ENCODE measurements at regions not wholly inside any gene's neighbourhood (a gene's known extent, or its start where the extent isn't known, plus 50 kb on each side); places are given as distances from the start of the nearest gene placed in this dataset.
"Not testable (repeated sequence)": the region's sequence is repeated elsewhere in the genome, so short reads cannot be mapped to it uniquely, and the experiment has no call there.

DNA sequence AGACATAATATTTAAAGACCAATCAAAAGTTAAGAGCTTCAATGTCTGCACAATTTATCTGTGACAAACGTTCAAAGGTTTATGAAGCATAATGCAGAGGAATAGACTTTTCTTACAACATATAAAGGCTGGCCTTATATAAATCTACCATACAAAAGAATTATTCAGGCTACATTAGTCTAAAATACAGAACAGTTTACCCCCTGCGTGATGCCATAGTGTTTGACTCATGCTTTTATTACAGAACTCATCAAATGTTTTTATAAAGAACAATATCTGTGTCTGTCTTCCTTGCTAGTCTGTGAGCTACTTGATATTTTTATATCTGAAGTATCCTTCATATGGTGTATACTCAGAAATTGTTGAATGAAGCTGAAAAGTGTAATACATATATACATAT is 1084.5 kb upstream of the FLRT2 start:
- Mint-ChIP-seq H3K4me3 (no peak overlapping the region), H3K36me3 (ENCODE audit: low read depth) (no peaks in the 10 kb centered on the region), H3K9me3 (peaks cover 26% of the 10 kb centered on the region), H3K4me1 (ENCODE audit: low read depth) (no peaks in the 10 kb centered on the region), H3K27me3 (no peaks in the 10 kb centered on the region), H3K27ac (no peak overlapping the region)
- intact Hi-C loops (cut with micrococcal nuclease) = no loop called here

DNA sequence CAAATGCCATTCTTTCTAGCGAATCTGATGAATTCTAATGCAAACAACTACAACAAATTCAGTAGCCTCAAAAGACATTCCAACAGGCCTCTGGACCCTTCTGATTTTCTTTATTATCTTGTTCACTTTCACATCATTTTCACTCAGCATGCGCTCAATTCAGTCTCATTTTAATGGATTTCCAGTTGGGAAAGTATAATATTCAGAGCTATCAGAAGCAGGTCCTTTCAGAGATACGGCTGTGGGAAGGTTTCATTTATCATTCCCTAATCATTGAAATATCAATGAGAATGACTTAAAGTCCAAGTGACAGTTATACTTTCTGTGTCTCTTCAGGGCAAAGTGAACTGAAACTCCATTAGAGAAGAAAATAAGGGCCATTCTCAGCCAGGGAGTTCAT is 1083.7 kb upstream of the FLRT2 start:
- Mint-ChIP-seq H3K4me3 (no peak overlapping the region), H3K4me1 (ENCODE audit: low read depth) (no peaks in the 10 kb centered on the region), H3K27ac (no peak overlapping the region), H3K27me3 (no peaks in the 10 kb centered on the region), H3K36me3 (ENCODE audit: low read depth) (no peaks in the 10 kb centered on the region), H3K9me3 (peaks cover 26% of the 10 kb centered on the region)
- intact Hi-C loops (cut with micrococcal nuclease) = no loop called here

DNA sequence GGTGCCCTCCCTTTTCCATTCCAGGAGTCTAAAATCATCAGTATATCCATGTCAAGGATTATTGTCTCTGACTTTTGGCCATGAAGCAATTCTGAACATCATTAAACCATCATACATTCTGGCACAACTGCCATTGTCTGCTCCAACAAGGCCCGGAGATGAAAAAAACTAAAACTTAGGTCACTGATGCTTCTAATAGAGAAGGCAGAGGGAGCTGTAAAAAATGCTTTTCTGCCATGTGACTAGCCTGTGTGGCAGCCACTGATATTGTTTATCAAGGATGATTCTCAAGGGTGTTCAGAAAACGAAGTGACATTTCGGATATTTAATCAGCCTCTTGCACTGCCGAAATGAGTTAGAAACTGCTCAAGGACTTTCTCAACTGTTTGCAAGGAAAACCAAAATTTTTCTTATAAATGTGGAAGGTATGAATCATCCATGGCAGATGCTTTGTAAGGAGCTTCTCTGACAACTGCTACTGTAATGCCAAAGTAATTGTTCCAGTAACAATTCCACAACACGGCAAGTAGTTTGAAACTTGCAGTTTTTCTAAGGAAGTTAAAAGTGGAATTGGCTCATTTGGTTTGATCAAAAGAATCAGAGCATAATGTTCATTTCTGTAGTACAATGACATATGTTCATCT is 1076.5 kb upstream of the FLRT2 start:
- no peaks in the 10 kb centered on the region for H3K27me3 Mint-ChIP-seq
- intact Hi-C loops (cut with micrococcal nuclease) = no loop called here
- H3K4me1 Mint-ChIP-seq (ENCODE audit: low read depth) = no peaks in the 10 kb centered on the region
- no peaks in the 10 kb centered on the region for H3K9me3 Mint-ChIP-seq
- H3K27ac Mint-ChIP-seq = no peak overlapping the region
- no peak overlapping the region for H3K4me3 Mint-ChIP-seq
- H3K36me3 Mint-ChIP-seq (ENCODE audit: low read depth) = no peaks in the 10 kb centered on the region

DNA sequence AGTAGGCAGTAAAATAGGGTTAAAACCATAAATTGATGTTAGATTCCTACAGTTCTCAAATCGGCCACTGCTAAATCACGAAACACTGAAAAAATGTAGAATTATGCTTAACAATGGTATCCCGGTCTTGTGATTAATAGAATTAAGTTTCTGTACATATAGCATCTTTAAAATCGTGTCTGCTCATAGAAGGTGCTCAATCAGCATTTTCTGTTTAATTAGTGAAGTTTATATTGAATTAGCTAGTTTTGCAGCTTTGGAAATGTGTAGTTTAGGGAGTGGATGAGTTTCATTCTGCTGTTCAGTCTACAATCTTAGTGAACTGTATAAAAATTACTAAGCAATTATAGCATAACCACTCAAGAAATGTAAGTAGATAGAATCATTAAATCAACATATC is 1075.8 kb upstream of the FLRT2 start:
- intact Hi-C loops (cut with micrococcal nuclease) = no loop called here
- no peaks in the 10 kb centered on the region for H3K4me1 Mint-ChIP-seq (ENCODE audit: low read depth)
- H3K9me3 Mint-ChIP-seq = no peaks in the 10 kb centered on the region
- H3K36me3 Mint-ChIP-seq (ENCODE audit: low read depth) = no peaks in the 10 kb centered on the region
- H3K27me3 Mint-ChIP-seq = no peaks in the 10 kb centered on the region
- H3K27ac Mint-ChIP-seq = no peak overlapping the region
- no peak overlapping the region for H3K4me3 Mint-ChIP-seq

DNA sequence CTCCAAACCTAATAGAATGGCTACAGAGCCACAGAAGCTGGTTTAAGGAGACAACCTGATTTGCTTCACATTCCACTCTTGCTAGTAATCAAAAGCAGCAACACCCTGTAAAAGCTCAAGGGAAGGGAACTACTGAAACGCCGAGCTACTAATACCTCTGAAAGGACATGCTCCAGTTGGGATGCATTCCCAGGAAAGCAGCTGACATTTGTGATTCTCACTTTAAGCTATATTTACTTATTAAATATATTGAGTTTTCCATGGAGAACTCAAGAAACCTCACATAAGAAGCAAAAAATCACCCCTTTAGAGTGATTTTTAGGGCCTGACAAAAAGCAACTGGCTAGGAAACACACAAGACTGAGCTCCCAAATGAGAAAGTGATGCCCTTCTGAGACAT is 1073.0 kb upstream of the FLRT2 start:
- Mint-ChIP-seq H3K4me1 (ENCODE audit: low read depth) (no peaks in the 10 kb centered on the region), H3K9me3 (no peaks in the 10 kb centered on the region), H3K27me3 (no peaks in the 10 kb centered on the region), H3K4me3 (no peak overlapping the region), H3K36me3 (ENCODE audit: low read depth) (no peaks in the 10 kb centered on the region), H3K27ac (no peak overlapping the region)
- intact Hi-C loops (cut with micrococcal nuclease) = no loop called here

DNA sequence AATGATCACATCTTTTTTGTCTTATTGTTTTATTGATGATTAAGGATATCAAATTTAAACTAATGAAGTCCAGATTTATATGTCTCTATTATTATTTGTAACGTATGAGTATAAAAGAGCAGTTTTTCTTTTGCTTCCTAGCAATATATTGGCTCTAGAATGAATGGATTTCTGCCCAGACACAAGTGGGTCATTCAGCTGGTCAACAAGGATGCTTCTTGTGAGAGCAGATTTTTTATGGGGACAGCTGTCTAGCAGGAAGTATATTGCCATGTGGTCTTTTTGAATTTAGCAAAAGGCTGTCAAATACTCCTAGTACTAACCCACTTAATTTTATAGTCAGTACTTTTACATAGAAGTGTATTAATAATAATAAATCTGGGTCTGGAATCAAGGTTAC is 1071.1 kb upstream of the FLRT2 start:
- H3K27me3 Mint-ChIP-seq = no peaks in the 10 kb centered on the region
- H3K36me3 Mint-ChIP-seq (ENCODE audit: low read depth) = no peaks in the 10 kb centered on the region
- H3K9me3 Mint-ChIP-seq = no peaks in the 10 kb centered on the region
- no peak overlapping the region for H3K27ac Mint-ChIP-seq
- intact Hi-C loops (cut with micrococcal nuclease) = no loop called here
- H3K4me1 Mint-ChIP-seq (ENCODE audit: low read depth) = no peaks in the 10 kb centered on the region
- H3K4me3 Mint-ChIP-seq = no peak overlapping the region

DNA sequence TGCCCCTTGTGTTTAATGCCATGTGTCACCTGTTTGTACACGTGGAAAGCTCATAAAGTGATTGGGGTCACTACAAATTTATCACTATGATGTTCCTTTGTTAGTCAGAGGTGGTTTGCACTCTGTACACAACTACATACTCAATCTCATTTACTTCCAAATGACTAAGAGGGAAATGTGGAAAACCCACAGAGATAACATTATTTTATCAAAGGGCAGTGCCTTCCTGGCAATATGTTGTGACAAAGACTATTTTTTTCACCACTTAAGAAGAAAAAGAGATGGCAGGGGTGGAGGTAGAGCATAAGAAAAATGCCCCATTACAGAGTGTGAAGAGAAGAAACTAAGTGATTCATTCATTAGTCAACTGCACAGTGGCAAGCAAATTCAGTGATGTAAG is 1064.1 kb upstream of the FLRT2 start:
- Mint-ChIP-seq H3K27me3 (no peaks in the 10 kb centered on the region), H3K9me3 (no peaks in the 10 kb centered on the region), H3K4me3 (no peak overlapping the region), H3K36me3 (ENCODE audit: low read depth) (no peaks in the 10 kb centered on the region), H3K27ac (no peak overlapping the region), H3K4me1 (ENCODE audit: low read depth) (no peaks in the 10 kb centered on the region)
- intact Hi-C loops (cut with micrococcal nuclease) = no loop called here

DNA sequence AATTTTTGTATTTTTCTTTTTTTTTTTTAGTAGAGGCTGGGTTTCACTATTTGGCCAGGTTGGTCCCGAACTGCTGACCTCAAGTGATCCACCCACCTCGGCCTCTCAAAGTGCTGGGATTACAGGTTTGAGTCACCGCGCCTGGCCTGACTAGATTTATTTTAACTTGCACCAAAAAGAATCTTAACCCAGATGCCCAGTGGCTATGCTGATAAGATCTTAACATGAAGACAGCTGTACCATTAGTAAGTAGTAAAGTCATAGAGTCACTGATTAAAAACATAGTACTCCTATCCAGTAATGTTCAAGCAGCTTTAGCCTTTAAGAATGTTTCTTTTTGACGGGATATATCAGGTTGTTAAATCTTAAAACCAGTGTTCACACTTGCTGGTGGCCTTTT is 1061.8 kb upstream of the FLRT2 start:
- Mint-ChIP-seq H3K4me1 (ENCODE audit: low read depth) (no peaks in the 10 kb centered on the region), H3K4me3 (no peak overlapping the region), H3K36me3 (ENCODE audit: low read depth) (no peaks in the 10 kb centered on the region), H3K27me3 (no peaks in the 10 kb centered on the region), H3K9me3 (no peaks in the 10 kb centered on the region), H3K27ac (no peak overlapping the region)
- intact Hi-C loops (cut with micrococcal nuclease) = no loop called here

DNA sequence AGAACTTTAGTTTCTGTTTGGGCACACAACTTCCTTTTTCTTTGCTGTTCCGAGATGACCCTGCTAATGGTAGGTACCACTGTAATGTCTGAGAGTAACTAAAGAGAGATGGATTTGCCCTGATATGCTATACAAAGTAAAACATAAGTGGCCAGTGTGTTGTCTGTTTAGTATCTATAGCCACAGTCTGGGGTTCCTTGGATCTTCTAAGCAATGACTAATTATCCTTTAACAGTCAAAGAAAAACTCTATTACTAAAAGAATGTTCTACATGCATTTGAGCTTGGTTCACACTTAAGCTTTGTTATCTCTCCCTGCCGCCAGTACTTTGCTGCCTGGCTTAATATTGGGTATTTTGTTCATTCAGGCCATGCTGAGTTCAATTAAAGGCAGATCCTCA is 1051.9 kb upstream of the FLRT2 start:
- intact Hi-C loops (cut with micrococcal nuclease) = no loop called here
- Mint-ChIP-seq H3K4me1 (ENCODE audit: low read depth) (no peaks in the 10 kb centered on the region), H3K9me3 (peaks cover 9% of the 10 kb centered on the region), H3K27ac (no peak overlapping the region), H3K4me3 (no peak overlapping the region), H3K27me3 (no peaks in the 10 kb centered on the region), H3K36me3 (ENCODE audit: low read depth) (no peaks in the 10 kb centered on the region)

DNA sequence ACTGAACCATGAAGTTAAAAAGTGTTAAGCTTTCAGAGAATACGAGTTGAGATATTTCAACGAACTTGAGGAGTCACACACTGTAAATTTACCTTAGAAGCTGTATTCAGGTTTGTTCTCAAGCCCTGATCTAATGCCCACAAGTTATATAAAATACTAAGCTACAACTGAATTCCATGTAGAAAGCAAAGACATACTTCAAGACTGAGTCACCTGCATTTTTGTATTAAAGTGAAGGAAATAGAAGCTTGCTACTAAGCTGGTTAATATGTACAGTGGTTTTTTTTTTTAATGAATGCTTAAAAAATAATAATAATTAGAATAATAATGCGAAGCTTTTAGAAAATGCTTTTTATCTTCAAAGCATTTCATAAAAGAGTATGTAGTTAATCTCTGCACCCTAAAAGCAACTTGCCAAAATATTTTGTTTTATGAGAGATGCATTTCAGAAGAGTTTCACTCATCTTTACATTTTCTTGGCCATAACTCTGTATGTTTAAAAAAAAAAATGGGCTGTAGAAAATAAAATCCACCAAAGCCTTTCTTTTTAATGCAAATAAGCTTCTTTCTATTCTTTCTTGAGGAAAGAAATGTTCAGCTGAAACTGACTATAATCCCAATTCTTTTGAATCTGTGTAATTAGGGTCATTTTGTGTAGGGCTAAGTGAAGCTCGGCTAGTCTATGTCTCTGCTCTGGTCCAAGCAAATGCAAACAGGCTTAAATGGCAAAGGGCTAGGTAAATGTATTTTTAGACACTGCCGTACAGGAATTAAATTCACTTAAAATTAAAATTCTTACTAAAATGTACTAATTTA is 1047.5 kb upstream of the FLRT2 start:
- Mint-ChIP-seq H3K27me3 (no peaks in the 10 kb centered on the region), H3K4me1 (ENCODE audit: low read depth) (no peaks in the 10 kb centered on the region), H3K4me3 (no peak overlapping the region), H3K36me3 (ENCODE audit: low read depth) (no peaks in the 10 kb centered on the region), H3K27ac (no peak overlapping the region), H3K9me3 (peaks cover 4% of the 10 kb centered on the region)
- intact Hi-C loops (cut with micrococcal nuclease) = no loop called here

DNA sequence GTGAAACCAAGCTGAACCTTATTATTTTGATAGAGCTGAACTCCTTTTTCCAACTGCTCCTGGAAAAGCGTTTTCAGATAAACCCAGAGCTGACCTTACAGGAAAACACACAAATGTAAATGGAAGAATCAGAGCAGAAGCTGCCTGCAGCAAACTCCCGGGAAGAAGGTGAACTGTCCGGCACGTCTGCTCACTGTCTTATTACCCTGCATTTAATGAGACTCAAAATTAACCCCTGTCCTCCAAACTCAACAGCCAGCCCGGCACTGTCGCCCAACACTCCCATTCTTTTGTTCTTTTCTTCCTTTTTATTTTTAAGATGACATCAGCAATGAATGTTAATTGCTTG is 1046.9 kb upstream of the FLRT2 start:
- Mint-ChIP-seq H3K4me3 (no peak overlapping the region), H3K27me3 (no peaks in the 10 kb centered on the region), H3K36me3 (ENCODE audit: low read depth) (no peaks in the 10 kb centered on the region), H3K4me1 (ENCODE audit: low read depth) (no peaks in the 10 kb centered on the region), H3K27ac (no peak overlapping the region), H3K9me3 (peaks cover 10% of the 10 kb centered on the region)
- intact Hi-C loops (cut with micrococcal nuclease) = no loop called here

DNA sequence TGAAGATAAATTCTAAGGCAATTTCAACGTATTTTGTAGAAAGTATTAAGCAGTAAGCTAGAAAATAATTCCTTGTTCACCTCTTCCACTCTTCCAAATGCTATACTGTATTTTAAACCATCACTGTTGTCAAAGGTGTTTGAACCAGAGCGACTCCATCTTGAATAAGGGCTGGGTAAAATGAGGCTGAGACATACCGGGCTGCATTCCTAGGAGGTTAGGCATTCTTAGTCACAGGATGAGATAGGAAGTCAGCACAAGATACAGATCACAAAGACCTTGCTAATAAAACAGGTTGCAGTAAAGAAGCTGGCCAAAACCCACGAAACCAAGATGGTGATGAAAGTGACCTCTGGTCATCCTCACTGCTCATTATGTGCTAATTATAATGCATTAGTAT is 1045.7 kb upstream of the FLRT2 start:
- intact Hi-C loops (cut with micrococcal nuclease); H3K27me3 Mint-ChIP-seq; H3K36me3 Mint-ChIP-seq (ENCODE audit: low read depth); H3K4me3 Mint-ChIP-seq; H3K27ac Mint-ChIP-seq; H3K4me1 Mint-ChIP-seq (ENCODE audit: low read depth): not testable (repeated sequence)
- peaks cover 13% of the 10 kb centered on the region for H3K9me3 Mint-ChIP-seq

DNA sequence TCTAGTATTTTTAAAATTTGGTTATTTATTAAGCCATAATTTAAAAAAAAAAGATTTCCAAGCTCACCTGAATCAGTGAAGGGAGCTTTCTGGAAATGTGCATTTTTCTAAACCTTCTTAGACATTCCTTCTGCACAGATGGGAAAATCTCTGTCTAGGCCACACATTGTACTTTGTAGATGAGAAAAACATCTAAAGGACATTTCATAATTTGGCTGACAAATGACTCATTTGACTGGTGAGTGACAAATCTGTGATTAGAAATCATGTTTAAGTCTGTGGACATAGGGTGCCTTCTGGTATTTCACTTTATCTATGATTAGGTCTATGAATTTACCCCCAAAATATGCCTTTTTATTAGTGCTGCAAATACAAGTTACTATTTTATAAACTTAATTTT is 1044.9 kb upstream of the FLRT2 start:
- intact Hi-C loops (cut with micrococcal nuclease) = no loop called here
- Mint-ChIP-seq H3K4me1 (ENCODE audit: low read depth) (no peaks in the 10 kb centered on the region), H3K9me3 (peaks cover 13% of the 10 kb centered on the region), H3K36me3 (ENCODE audit: low read depth) (no peaks in the 10 kb centered on the region), H3K27me3 (no peaks in the 10 kb centered on the region), H3K27ac (no peak overlapping the region), H3K4me3 (no peak overlapping the region)

DNA sequence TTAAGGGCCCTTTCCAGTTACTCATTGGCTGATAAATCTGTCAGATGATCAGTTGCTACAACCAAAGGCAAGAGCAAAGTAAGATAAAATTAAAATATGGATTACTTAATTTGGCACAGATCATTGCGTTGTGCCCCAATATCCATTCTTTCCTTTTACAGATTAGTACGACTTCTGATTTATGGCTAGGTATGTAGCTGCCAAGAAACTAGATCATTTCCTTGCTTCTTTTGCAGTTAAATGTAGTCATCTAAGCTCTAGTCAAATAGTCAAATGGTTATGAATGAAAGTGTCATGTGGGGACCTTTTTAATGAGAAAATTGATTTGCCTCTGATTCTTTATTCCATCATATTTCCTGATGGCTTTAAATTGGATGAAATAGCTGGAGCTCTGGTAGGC is 1039.9 kb upstream of the FLRT2 start:
- no peak overlapping the region for H3K27ac Mint-ChIP-seq

DNA sequence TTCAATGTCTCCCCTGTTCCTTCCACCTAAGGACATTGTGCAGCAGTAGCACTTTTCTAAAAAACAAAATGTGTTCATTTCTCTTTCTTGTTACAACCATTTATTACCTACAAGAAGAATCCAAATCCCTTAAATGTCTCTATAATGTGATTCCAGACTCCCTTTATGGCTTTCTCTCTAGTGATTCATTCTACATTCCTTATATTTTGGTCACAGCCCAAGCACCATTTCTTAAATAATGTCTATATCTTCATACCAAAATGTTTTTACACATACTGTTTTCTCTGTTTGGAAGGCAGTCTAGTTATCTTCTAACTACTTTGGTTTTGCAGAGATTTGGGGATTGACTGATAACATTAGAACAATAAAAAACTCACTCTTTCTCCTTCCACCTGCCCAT is 1037.3 kb upstream of the FLRT2 start:
- intact Hi-C loops (cut with micrococcal nuclease) = no loop called here
- Mint-ChIP-seq H3K36me3 (ENCODE audit: low read depth) (no peaks in the 10 kb centered on the region), H3K27ac (no peak overlapping the region), H3K27me3 (no peaks in the 10 kb centered on the region), H3K4me1 (ENCODE audit: low read depth) (no peaks in the 10 kb centered on the region), H3K9me3 (peaks cover 35% of the 10 kb centered on the region), H3K4me3 (no peak overlapping the region)

More for the DNA sequence above, 1039.9 kb upstream of the FLRT2 start:
- H3K9me3 Mint-ChIP-seq = peaks cover 39% of the 10 kb centered on the region
- no peak overlapping the region for H3K4me3 Mint-ChIP-seq
- no peaks in the 10 kb centered on the region for H3K4me1 Mint-ChIP-seq (ENCODE audit: low read depth)
- intact Hi-C loops (cut with micrococcal nuclease) = no loop called here
- H3K36me3 Mint-ChIP-seq (ENCODE audit: low read depth) = no peaks in the 10 kb centered on the region
- H3K27me3 Mint-ChIP-seq = no peaks in the 10 kb centered on the region
